Mammary epithelial cell (primary cell): ENCODE measurements at regions not wholly inside any gene's neighbourhood (a gene's known extent, or its start where the extent isn't known, plus 50 kb on each side); places are given as distances from the start of the nearest gene placed in this dataset.

ENCODE experiments used
- CTCF ChIP-seq, 2 donors: IDR thresholded peaks in 1 of 2; conservative IDR thresholded peaks in 1 of 2; 2 replicates each; pipeline ENCODE4 v1.5.1; 2011 to 2012; ENCODE audit warnings: inconsistent platforms in 2 of 2, low read length in 2 of 2, mild to moderate bottlenecking in 2 of 2, control low read depth in 1 of 2, low read depth in 1 of 2; ENCODE audit not compliant: insufficient read depth in 1 of 2; ENCODE audit errors: extremely low read depth in 1 of 2
- EZH2 ChIP-seq: IDR thresholded peaks from 2 replicates; pipeline ENCODE4 v1.6.1; 2012; ENCODE audit warnings: low read length, inconsistent platforms, borderline replicate concordance

- no peak for TF ChIP-seq EZH2
- TF ChIP-seq CTCF (conservative IDR thresholded peaks at IDR 0.05 in 1 of 2, IDR thresholded peaks at IDR 0.05 in 1 of 2; ENCODE audit: extremely low read depth in 1 of 2, insufficient read depth in 1 of 2, low read depth in 1 of 2, low read length in 2 of 2), result no peak
Measured at GRCh38 chr5:17336054-17336453, 118.6 kb downstream of the BASP1 start.
